ENCODE measurements at regions not wholly inside any gene's neighbourhood (a gene's known extent, or its start where the extent isn't known, plus 50 kb on each side); places are given as distances from the start of the nearest gene placed in this dataset.

- TF ChIP-seq CTCF (IDR thresholded peaks at IDR 0.05; ENCODE audit: insufficient read depth, low read length) (no peak), GABPA (IDR thresholded peaks at IDR 0.05; ENCODE audit: low read depth) (no peak), POLR2AphosphoS5 (IDR thresholded peaks at IDR 0.05; ENCODE audit: low read depth) (no peak), SPI1 (IDR thresholded peaks at IDR 0.05; ENCODE audit: borderline replicate concordance, low read depth) (no peak)
- TF ChIP-seq, protein P1, sequence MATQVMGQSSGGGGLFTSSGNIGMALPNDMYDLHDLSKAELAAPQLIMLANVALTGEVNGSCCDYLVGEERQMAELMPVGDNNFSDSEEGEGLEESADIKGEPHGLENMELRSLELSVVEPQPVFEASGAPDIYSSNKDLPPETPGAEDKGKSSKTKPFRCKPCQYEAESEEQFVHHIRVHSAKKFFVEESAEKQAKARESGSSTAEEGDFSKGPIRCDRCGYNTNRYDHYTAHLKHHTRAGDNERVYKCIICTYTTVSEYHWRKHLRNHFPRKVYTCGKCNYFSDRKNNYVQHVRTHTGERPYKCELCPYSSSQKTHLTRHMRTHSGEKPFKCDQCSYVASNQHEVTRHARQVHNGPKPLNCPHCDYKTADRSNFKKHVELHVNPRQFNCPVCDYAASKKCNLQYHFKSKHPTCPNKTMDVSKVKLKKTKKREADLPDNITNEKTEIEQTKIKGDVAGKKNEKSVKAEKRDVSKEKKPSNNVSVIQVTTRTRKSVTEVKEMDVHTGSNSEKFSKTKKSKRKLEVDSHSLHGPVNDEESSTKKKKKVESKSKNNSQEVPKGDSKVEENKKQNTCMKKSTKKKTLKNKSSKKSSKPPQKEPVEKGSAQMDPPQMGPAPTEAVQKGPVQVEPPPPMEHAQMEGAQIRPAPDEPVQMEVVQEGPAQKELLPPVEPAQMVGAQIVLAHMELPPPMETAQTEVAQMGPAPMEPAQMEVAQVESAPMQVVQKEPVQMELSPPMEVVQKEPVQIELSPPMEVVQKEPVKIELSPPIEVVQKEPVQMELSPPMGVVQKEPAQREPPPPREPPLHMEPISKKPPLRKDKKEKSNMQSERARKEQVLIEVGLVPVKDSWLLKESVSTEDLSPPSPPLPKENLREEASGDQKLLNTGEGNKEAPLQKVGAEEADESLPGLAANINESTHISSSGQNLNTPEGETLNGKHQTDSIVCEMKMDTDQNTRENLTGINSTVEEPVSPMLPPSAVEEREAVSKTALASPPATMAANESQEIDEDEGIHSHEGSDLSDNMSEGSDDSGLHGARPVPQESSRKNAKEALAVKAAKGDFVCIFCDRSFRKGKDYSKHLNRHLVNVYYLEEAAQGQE (IDR thresholded peaks at IDR 0.05; ENCODE audit: insufficient replicate concordance, low read depth): no peak
These were observed 364.5 kb downstream of the MAN2A1 start for GRCh38 chr5:110054240-110054639.
